Smooth muscle cell (in vitro differentiated cells): ENCODE measurements at regions not wholly inside any gene's neighbourhood (a gene's known extent, or its start where the extent isn't known, plus 50 kb on each side); places are given as distances from the start of the nearest gene placed in this dataset.

Source experiments
- DNase-seq: peaks from one replicate; lab custom pipeline; 2025; ENCODE audit not compliant: unreplicated experiment; lab: John Stamatoyannopoulos, UW
- H2AFZ ChIP-seq: fragments of 200-600 bp; sonication (generic); 2 replicates; pipeline ENCODE4 v1.6.0; 2016; ENCODE audit warnings: antibody characterized with exemption, low read depth, mild to moderate bottlenecking
- H3F3A ChIP-seq: fragments of 200-600 bp; sonication (generic); 2 replicates; pipeline ENCODE4 v1.6.0; 2017; ENCODE audit warnings: antibody characterized with exemption, low read depth
- H3K27ac ChIP-seq: fragments of 200-600 bp; sonication (generic); 2 replicates; pipeline ENCODE4 v1.5.1; 2016; ENCODE audit warnings: low read depth, mild to moderate bottlenecking
- H3K27me3 ChIP-seq: fragments of 200-600 bp; sonication (generic); 2 replicates; pipeline ENCODE4 v1.6.1; 2016; ENCODE audit warnings: low read depth, mild to moderate bottlenecking
- H3K36me3 ChIP-seq: fragments of 200-600 bp; sonication (generic); 2 replicates; pipeline ENCODE4 v1.5.1; 2016; ENCODE audit warnings: low read depth
- H3K4me1 ChIP-seq: fragments of 200-600 bp; sonication (generic); 2 replicates; pipeline ENCODE4 v1.5.1; 2016; ENCODE audit warnings: low read depth
- H3K4me2 ChIP-seq: fragments of 200-600 bp; sonication (generic); 2 replicates; pipeline ENCODE4 v1.6.0; 2016; ENCODE audit warnings: mild to moderate bottlenecking
- H3K4me3 ChIP-seq: fragments of 200-600 bp; sonication (generic); 2 replicates; pipeline ENCODE4 v1.5.1; 2016; ENCODE audit warnings: mild to moderate bottlenecking
- H3K79me2 ChIP-seq: fragments of 200-600 bp; sonication (generic); 2 replicates; pipeline ENCODE4 v1.6.0; 2016; ENCODE audit warnings: low read depth, mild to moderate bottlenecking
- H3K9ac ChIP-seq: fragments of 200-600 bp; sonication (generic); 2 replicates; pipeline ENCODE4 v1.6.0; 2016; ENCODE audit warnings: low read depth
- H3K9me3 ChIP-seq: fragments of 200-600 bp; sonication (generic); replicated peaks from 2 replicates; pipeline ENCODE4 v1.5.1; 2016; ENCODE audit warnings: low read depth
- H4K20me1 ChIP-seq: fragments of 200-600 bp; sonication (generic); 2 replicates; pipeline ENCODE4 v1.6.0; 2016; ENCODE audit warnings: low read depth
- WGBS: methylation state at CpG from one replicate; pipeline ENCODE4 v1.1.7; 2016; ENCODE audit warnings: low lambda C conversion rate; 5-methylcytosine and 5-hydroxymethylcytosine counted together
- TF ChIP-seq, protein P1 (sequence below): fragments of 200-600 bp; sonication (generic); IDR thresholded peaks from 2 replicates; pipeline ENCODE4 v1.5.1; 2017; ENCODE audit warnings: borderline replicate concordance, mild to moderate bottlenecking, antibody characterized with exemption; ENCODE audit not compliant: insufficient read depth, poor library complexity, severe bottlenecking

DNA sequence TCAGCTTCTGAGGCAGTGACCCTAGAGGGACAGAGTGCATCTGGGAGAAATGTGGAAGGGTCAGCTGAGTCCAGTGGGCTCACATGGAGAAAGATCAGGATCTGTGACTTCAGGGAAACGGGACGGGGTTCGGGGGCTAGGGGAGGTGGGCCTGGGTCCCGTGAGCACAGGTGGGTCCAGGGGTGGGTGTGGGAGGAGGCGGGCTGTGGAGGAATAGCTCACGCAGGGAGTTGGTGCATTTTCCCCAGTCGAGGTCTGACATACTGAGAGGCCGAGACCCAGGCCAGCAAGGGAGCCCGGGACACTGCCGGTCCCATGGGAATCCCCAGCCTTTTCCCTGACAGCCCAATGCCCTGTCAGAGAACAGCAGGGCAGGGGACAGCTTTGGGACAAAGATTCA lies 93.1 kb downstream of the TNFAIP2 start:
- H3K4me2 ChIP-seq, result no peak overlapping the region
- TF ChIP-seq, protein P1, sequence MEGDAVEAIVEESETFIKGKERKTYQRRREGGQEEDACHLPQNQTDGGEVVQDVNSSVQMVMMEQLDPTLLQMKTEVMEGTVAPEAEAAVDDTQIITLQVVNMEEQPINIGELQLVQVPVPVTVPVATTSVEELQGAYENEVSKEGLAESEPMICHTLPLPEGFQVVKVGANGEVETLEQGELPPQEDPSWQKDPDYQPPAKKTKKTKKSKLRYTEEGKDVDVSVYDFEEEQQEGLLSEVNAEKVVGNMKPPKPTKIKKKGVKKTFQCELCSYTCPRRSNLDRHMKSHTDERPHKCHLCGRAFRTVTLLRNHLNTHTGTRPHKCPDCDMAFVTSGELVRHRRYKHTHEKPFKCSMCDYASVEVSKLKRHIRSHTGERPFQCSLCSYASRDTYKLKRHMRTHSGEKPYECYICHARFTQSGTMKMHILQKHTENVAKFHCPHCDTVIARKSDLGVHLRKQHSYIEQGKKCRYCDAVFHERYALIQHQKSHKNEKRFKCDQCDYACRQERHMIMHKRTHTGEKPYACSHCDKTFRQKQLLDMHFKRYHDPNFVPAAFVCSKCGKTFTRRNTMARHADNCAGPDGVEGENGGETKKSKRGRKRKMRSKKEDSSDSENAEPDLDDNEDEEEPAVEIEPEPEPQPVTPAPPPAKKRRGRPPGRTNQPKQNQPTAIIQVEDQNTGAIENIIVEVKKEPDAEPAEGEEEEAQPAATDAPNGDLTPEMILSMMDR, result no peak
- H3K9ac ChIP-seq, result no peak overlapping the region
- no peaks in the 10 kb centered on the region for H4K20me1 ChIP-seq
- H3F3A ChIP-seq, result peaks cover 3% of the 10 kb centered on the region
- no peaks in the 10 kb centered on the region for H3K9me3 ChIP-seq
- DNase-seq, result no peak
- no peaks in the 10 kb centered on the region for H3K27me3 ChIP-seq
- H3K4me3 ChIP-seq, result no peak overlapping the region
- H2AFZ ChIP-seq, result no peak overlapping the region
- H3K36me3 ChIP-seq, result no peaks in the 10 kb centered on the region
- 97% methylated on average over 8 of the region's 10 CpGs for WGBS
- no peaks in the 10 kb centered on the region for H3K4me1 ChIP-seq
- H3K27ac ChIP-seq, result no peak overlapping the region
- no peaks in the 10 kb centered on the region for H3K79me2 ChIP-seq

DNA sequence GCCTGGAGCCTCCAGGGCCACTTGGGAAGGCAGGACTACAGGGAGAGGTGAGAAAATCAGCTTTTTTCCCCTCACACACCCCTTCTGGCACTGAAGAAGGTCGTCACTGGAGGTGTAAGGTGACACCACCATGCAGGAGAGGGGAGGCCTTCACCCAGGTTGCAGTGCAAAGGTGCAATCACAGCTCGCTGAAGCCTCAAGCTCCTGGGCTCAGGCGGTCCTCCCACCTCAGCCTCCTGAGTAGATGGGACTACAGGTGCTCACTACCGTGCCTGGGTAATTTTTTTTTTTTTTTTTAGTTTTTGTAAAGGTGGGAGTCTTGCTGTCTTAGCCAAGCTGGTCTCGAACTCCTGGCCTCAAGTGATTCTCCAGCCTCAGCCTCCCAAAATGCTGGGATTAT lies 93.6 kb downstream of the TNFAIP2 start:
- Histone ChIP-seq H3K4me3 (no peak overlapping the region), H3K79me2 (no peaks in the 10 kb centered on the region), H3K27me3 (no peaks in the 10 kb centered on the region), H3K4me1 (no peaks in the 10 kb centered on the region), H3K9ac (no peak overlapping the region), H3K9me3 (no peaks in the 10 kb centered on the region), H3K36me3 (no peaks in the 10 kb centered on the region), H2AFZ (no peak overlapping the region), H4K20me1 (no peaks in the 10 kb centered on the region), H3F3A (peaks cover 3% of the 10 kb centered on the region), H3K27ac (no peak overlapping the region), H3K4me2 (no peak overlapping the region)
- DNase-seq, result no peak
- TF ChIP-seq, protein P1, result no peak
- 84% methylated on average over 5 of the region's 5 CpGs for WGBS

DNA sequence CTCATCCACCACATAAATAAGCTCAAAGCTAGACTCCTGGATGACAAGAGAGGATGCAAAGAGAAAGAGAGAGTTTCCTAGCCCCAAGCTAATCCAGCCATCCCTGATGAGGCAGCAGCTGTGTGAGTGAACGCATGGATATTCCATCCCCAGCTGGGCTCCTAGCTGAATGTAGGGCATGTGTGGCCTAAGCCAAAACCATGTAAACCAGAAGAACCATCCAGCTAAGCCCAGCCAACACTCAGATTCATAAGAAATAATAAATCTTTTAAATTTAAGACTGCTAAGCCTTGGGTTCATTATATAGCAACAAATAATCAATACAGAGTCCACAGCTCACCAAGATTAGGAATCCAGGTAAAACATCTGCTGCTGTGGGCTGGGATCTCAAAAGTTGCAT lies 94.3 kb downstream of the TNFAIP2 start:
- no peak overlapping the region for H3K4me2 ChIP-seq
- H2AFZ ChIP-seq, result no peak overlapping the region
- H3K4me3 ChIP-seq, result no peak overlapping the region
- TF ChIP-seq, protein P1, result no peak
- H3K36me3 ChIP-seq, result no peaks in the 10 kb centered on the region
- H3K9ac ChIP-seq, result no peak overlapping the region
- no peak for DNase-seq
- no peaks in the 10 kb centered on the region for H3K9me3 ChIP-seq
- H3K79me2 ChIP-seq, result no peaks in the 10 kb centered on the region
- WGBS, result 88% methylated on average over 1 of the region's 1 CpG
- no peak overlapping the region for H3K27ac ChIP-seq
- H3K4me1 ChIP-seq, result no peaks in the 10 kb centered on the region
- peaks cover 3% of the 10 kb centered on the region for H3F3A ChIP-seq
- no peaks in the 10 kb centered on the region for H3K27me3 ChIP-seq
- no peaks in the 10 kb centered on the region for H4K20me1 ChIP-seq

DNA sequence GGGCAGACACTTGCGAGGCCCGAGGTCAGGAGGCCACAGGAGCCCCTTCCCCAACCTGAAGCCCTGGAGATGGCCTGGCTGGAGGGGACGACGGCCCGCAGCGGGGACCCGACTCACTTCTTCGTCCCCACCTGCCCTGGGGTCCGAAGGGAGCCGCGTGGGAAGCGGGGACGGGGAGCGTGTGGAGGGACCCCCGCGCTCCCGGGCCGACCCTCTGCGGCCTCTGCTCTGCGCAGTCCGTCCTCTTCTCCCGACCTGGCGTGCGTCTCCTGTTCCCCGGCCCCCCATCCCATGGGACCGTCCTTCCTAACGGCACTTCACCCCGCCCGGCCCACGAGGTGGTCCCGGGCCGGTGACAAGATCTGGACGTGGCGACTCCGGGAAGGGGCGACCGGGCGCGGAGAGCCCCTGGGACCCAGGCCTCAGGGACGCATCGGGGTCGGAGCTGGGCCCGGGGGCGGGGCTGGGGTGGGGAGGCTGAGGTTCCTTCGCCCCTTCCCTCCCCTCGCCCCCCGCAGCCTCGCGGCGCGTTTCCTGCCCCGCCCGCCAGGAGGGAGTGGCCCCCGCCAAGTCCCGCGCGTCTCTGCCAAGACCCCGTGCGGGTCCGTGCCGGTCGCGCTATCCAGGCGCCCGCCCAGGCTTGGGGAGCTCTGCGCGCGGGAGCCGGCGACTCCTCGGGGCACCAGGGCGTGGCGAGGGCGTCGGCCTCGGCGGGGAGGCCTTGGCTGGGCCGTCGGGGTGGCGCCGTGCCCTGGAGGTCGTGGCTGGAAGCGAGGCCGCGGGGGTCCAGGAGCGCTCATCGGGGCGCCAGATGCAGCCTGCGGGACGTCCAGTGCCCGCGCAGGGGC lies 97.1 kb downstream of the TNFAIP2 start:
- no peak overlapping the region for H3K27ac ChIP-seq
- H3K27me3 ChIP-seq, result no peaks in the 10 kb centered on the region
- H3K9me3 ChIP-seq, result no peaks in the 10 kb centered on the region
- H3K79me2 ChIP-seq, result no peaks in the 10 kb centered on the region
- H3K36me3 ChIP-seq, result no peaks in the 10 kb centered on the region
- no peaks in the 10 kb centered on the region for H4K20me1 ChIP-seq
- peaks cover 3% of the 10 kb centered on the region for H3F3A ChIP-seq
- H3K9ac ChIP-seq, result no peak overlapping the region
- peak overlapping the region; percentile 66 for H2AFZ ChIP-seq
- 38% methylated on average over 45 of the region's 92 CpGs for WGBS
- no peaks in the 10 kb centered on the region for H3K4me1 ChIP-seq
- TF ChIP-seq, protein P1, result no peak
- H3K4me2 ChIP-seq, result peak overlapping the region; percentile 87
- DNase-seq, result no peak
- H3K4me3 ChIP-seq, result peak overlapping the region; percentile 52
